AG04450 (cell line): ENCODE measurements at regions not wholly inside any gene's neighbourhood (a gene's known extent, or its start where the extent isn't known, plus 50 kb on each side); places are given as distances from the start of the nearest gene placed in this dataset.

ENCODE experiments used
- CTCF ChIA-PET: fragments of 300-600, 350-600 bp; formaldehyde crosslinking; extraction: SDS; loops from one replicate; lab custom pipeline; 2022; ENCODE audit warnings: antibody characterized with exemption, inconsistent platforms; lab: Charles Lee
- POLR2A ChIA-PET: fragments of 350-600 bp; formaldehyde crosslinking; extraction: SDS; loops from one replicate; lab custom pipeline; 2021; ENCODE audit warnings: antibody characterized with exemption, inconsistent platforms; lab: Yijun Ruan, JAX
- DNase-seq: peaks from one replicate; pipeline ENCODE4 v3.0.0-alpha.2; 2011; ENCODE audit warnings: low read depth, low spot score
- H3K27ac ChIP-seq: one replicate; pipeline ENCODE4 v1.5.1; 2012; ENCODE audit warnings: low read depth, low read length, control low read depth
- H3K27me3 ChIP-seq: one replicate; pipeline ENCODE4 v1.6.0; 2012; ENCODE audit warnings: low read length; ENCODE audit not compliant: control insufficient read depth, insufficient read depth
- H3K4me3 ChIP-seq: 2 replicates; pipeline ENCODE4 v1.5.1; 2011; ENCODE audit warnings: mild to moderate bottlenecking, low read depth, low read length, control low read depth
- H3K9me3 ChIP-seq: 2 replicates; pipeline ENCODE4 v1.5.1; 2012; ENCODE audit warnings: low read length; ENCODE audit not compliant: control insufficient read depth, insufficient read depth
- CTCF ChIP-seq: IDR thresholded peaks from 2 replicates; pipeline ENCODE4 v1.5.1; 2011; ENCODE audit warnings: low read depth, low read length, control low read depth, inconsistent platforms

DNA sequence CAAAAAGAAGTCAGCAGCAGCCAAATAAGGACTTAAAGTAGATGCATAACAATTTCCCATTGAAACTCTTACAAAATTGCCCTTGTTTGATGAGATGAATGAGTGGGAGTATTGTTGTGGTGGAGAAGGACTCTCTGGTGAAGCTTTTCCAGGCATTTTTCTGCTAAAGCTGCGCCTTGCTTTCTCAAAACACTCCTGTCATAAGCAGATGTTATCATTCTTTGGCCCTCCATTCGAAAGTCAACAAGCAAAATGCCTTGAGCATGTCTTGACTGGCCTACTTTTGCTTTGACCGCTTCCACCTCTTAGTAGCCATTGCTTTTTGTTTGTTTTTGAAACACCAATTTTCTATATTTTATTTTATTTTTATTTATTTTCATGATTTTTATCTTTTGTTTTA, 340.9 kb upstream of the FGF13 start:
- Histone ChIP-seq H3K27me3 (no peaks in the 10 kb centered on the region), H3K27ac (no peak overlapping the region), H3K4me3 (no peak overlapping the region), H3K9me3 (no peaks in the 10 kb centered on the region)
- CTCF ChIA-PET, result no interaction called here
- DNase-seq, result no peak
- POLR2A ChIA-PET, result no interaction called here
- no peak for TF ChIP-seq CTCF

- ChIA-PET POLR2A (no interaction called here), CTCF (no interaction called here)
- no peak for TF ChIP-seq CTCF
- Histone ChIP-seq H3K4me3 (no peak overlapping the region), H3K9me3 (no peaks in the 10 kb centered on the region), H3K27me3 (no peaks in the 10 kb centered on the region), H3K27ac (no peak overlapping the region)
- DNase-seq, result no peak
Observed at GRCh38 chrX:139049465-139049864, 337.9 kb upstream of the FGF13 start.

- DNase-seq, result no peak
- POLR2A ChIA-PET, result no interaction called here
- no peak for TF ChIP-seq CTCF
- Histone ChIP-seq H3K4me3 (no peak overlapping the region), H3K27me3 (no peaks in the 10 kb centered on the region), H3K9me3 (no peaks in the 10 kb centered on the region), H3K27ac (no peak overlapping the region)
- CTCF ChIA-PET, result no interaction called here
Observed at GRCh38 chrX:139044680-139045079, 333.2 kb upstream of the FGF13 start.

- Histone ChIP-seq H3K9me3 (no peaks in the 10 kb centered on the region), H3K27me3 (no peaks in the 10 kb centered on the region), H3K27ac (no peak overlapping the region), H3K4me3 (no peak overlapping the region)
- no peak for TF ChIP-seq CTCF
- ChIA-PET POLR2A (no interaction called here), CTCF (no interaction called here)
- no peak for DNase-seq
Observed at GRCh38 chrX:139039041-139039440, 327.5 kb upstream of the FGF13 start.

DNA sequence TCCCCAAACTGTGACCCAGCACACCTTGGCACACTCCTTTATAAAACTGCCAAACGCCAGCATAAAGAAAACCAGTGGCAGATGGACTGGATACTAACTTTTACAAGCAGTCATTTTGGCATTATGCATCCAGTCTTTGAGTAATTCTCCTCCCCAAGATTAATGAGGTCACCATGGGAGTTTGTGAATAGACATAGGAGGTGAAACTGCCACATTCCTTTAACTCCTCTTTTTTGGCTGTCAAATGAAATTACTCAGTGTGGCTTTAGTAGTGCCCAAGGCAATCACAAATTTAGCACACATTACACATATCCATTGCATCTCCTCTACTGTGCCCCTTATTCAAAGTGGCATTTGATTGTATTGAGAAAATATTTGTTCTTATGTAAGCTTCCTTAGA, 315.3 kb upstream of the FGF13 start:
- Histone ChIP-seq H3K4me3 (no peak overlapping the region), H3K9me3 (no peaks in the 10 kb centered on the region), H3K27me3 (no peaks in the 10 kb centered on the region), H3K27ac (no peak overlapping the region)
- CTCF ChIA-PET, result no interaction called here
- TF ChIP-seq CTCF, result no peak
- DNase-seq, result no peak
- POLR2A ChIA-PET, result no interaction called here
